RPMI8226 (cell line): ENCODE measurements at regions not wholly inside any gene's neighbourhood (a gene's known extent, or its start where the extent isn't known, plus 50 kb on each side); places are given as distances from the start of the nearest gene placed in this dataset.

ENCODE experiments used
- DNase-seq: peaks from one replicate; pipeline ENCODE4 v3.0.0-alpha.2; 2015

GRCh38 chr20:60529149-60529548 is 570.9 kb downstream of the CDH26 start:
- no peak for DNase-seq

DNA sequence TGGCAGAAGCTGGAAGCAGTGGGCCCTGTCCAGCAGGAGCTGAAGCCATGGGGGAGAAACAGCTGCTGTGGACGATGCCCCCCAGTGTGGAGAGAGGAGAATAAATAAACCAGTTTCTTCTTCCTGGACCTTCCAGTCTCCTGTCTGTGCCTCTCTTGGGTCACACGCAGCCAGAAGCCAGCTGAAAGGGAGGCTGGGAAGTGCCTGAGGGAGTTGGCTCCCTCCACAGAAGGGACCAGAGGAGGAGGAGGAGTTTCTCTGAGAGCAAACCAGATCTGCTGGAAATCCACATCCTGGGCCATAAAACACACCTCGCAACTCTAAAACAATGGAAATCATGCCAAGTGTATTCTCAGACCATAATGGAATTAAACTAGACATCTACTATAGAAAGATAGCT is 577.0 kb downstream of the CDH26 start:
- no peak for DNase-seq

DNA sequence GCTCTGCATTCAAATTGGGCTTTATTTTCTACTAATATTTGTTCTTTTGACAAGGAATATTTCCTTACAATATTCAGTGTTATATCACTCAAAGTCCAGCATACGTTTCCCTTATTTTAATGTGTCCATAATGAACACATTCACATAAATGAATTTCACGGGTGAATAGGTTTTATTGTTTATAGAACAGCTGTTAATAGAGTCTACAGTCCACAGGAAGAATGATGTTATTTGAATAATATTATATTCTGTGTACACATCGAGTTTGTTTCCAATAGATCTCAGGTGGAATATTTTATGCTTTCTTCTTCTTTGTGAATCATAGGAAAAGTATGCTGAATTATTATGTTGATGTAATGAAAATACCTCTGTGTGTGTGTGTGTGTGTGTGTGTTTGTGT is 582.4 kb downstream of the CDH26 start:
- DNase-seq = no peak

DNA sequence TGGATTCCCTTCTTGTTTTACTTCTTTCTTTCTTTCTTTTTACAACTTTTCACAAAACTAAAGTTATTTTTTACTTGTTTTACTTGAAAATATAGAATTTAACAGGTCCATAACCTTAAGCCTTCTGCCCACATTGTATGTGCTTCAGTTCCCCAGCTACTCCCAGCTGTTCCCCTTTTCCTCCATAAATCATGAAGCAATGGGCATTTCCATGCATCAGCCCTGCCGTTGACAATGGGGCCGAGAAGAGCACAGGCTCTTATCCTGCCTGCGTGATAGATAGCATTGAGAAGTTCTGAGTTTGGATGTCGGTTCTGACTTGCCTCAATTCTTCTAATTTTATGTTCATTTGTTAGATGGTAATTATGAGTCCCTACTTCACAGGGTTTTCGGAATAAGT is 583.8 kb downstream of the CDH26 start:
- DNase-seq = no peak

- DNase-seq = no peak
These were observed 585.4 kb downstream of the CDH26 start for GRCh38 chr20:60543598-60543997.

GRCh38 chr20:60553095-60553494 is 594.9 kb downstream of the CDH26 start:
- DNase-seq = no peak

DNA sequence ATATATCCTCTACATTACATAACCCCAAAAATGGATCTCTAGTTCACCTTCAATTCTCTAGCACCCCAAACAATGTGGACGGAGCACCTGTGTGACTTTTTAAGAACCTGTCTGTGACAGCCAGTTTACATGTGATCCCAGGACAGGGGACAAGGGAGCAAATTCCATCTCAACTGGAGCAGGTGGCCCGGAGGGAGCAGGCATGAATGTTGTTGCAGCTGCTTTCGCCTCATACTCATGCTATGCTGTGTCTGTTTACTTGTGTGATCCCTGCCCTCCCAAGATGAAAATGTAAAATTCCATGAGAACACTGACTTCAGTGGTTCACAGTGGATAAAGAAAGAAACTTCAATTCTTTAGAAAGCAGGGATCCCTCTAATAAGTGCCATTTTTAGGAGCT is 600.3 kb downstream of the CDH26 start:
- no peak for DNase-seq

- DNase-seq = peak; percentile 12
These were observed 601.2 kb downstream of the CDH26 start for GRCh38 chr20:60559462-60559861.

GRCh38 chr20:60561052-60561451 is 602.8 kb downstream of the CDH26 start:
- no peak for DNase-seq

- no peak for DNase-seq
These were observed 606.9 kb downstream of the CDH26 start for GRCh38 chr20:60565083-60565482.

DNA sequence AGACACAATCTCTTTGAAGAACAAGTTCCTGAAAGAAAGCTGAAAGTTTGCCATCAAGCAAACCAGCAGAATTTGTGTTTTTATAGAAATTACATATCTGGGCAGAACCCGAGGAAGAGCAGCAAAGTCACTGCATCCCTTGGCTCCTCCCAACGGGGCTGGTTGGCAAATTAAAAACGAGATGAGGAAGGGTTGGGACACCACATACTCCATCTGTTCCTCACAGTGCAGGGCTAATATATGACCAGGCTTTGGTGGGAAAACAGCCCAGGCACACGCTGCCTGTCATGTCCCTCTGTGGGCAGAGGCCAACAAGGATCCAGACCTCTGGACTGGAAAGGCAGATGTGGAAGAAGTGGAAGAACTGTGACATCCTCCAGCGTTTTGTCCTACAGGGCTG is 607.3 kb downstream of the CDH26 start:
- no peak for DNase-seq

DNA sequence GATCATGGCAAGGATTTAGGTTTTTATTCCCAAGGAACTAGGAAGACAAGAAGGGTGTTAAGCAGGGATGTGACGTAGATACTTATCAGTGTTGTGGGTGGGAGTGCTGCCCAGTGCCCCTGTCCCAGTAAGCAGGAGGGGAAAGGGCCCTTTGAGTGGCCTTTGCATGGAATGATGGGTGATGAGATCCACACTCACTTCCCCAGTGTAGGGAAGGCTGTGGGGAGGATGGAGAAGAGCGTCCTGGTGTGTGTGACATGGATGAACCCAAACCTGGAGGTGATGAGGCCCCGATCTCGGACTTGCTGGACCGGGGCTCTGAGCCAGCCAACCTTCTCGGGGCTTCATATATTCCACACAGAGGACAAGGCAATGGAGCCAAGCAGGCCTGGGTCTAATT is 610.9 kb downstream of the CDH26 start:
- DNase-seq = no peak

- no peak for DNase-seq
These were observed 612.5 kb downstream of the CDH26 start for GRCh38 chr20:60570481-60571277.

DNA sequence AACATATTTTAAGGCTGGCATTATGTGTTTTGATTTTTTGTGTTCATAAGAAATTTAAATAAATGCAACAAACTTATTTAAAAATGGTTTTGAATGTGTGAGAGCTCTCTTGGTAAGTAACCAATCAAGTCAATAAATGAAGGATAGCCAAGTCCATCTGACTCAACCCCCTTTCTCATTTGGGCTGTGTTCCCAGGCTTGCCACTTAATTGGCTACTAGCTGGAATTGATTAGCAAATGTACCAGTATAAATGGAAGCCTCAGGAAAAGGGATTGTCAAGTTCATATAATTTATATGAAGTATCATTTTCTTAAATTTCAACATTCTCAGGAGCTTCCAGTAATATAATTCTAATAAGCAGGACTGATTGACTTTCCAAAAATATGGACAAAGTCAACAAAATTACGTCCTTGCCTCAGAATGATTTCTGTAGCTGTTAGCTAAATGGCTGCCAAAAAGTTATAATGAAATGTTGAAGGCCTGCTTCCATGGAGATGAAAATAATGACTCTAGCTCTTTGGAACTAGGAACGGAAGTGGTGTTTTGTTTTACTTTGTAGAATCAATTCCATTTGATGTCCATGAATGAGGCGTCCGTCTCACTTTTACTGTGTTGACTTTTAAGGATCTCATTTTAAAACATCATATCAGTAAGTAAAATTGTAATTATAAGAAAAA is 614.9 kb downstream of the CDH26 start:
- no peak for DNase-seq

DNA sequence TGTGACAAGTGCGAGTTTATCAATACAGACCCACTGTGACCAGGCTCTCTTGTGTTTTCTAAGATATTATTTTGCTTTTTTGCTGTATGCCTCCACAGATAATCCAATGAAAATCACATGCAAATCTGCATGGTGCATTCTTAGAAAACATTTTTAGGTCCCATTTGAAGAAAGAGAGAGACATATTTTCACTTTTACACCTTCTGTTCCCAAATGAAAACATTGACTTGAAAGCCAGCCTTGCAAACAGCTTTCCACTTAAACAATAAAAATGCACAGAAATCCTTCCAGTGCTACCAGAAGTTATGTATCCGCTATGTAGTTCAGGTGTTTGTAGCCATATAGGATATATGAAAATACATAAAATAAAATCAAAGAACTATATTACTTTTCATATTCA is 618.0 kb downstream of the CDH26 start:
- no peak for DNase-seq

- no peak for DNase-seq
These were observed 621.8 kb downstream of the CDH26 start for GRCh38 chr20:60579941-60580515.

DNA sequence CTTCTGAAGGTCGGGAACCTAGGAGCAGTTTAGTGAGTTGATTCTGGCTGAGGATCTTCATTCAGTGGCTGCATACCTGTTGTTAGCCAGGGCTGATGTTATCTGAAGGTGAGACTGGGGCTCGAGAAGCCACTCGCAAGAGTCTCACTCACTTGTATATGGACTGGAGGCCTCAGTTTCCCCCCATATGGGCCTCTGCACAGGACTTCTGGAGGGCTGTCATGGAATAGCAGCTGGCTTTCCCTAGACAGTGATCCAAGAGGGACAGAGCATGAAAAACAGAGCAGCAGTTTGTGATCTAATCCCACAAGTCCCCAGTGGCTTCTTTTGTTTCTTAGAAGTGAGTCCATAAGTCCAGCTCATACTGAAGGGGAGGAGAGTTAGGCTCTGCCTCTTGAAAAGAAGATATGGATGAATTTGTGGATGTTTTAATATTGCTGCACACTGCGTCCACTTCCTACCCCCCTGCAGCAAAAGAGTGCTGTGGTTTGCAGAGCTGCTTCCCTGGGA is 623.4 kb downstream of the CDH26 start:
- no peak for DNase-seq

DNA sequence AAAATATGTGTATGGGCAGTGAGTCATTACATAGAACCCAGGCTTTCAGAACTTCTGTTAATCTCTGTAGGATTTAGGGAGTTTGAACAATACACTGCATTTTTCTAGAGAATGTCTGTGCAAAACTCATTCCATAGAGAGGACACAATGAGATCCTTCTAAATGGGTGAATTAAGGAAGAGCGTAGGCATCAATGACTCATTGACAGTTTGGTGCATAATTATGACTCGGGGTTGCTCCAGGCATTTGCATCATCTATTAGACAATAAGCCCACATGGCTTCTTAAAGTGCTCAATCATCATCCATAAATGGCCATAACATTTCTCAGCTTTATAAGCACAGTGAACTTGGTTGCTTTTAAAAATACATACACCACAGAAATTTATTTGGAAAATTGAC is 625.5 kb downstream of the CDH26 start:
- no peak for DNase-seq

DNA sequence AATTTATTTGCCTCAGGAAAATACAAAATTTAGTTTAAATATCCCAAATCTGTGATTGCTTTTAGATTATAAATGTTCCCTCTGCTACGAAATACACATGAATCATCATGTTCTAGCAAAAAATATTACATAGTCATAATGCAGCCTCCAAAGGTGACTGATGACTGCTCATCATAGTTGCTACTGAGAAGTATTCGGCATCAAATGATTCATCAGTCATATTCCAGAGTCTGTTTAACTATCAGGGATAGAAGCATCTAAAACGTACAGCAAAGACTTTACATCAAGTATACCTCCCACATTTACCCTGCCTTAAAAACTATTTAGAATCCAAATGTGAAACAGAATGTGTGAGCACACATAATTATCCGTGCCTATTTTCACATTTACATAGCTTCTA is 626.0 kb downstream of the CDH26 start:
- DNase-seq = no peak

DNA sequence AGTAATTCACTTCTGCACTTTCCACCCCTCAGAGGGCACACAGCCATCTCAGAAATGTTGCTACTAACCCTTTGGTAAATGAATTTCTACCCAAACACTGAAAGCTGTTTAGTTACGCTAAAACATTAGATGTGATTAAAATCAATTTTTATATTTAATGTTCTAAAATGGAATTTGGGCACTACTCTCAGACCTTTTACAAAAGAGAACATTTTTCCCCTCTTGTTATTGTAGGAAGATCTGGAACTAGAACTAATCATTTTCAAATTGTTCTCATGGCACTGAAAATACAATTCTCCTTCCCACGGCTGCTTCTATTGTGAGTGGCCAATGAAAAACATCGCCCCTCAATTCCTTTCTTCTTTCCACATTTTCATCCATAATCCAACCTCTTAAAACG is 627.4 kb downstream of the CDH26 start:
- DNase-seq = no peak

- DNase-seq = no peak
These were observed 628.2 kb downstream of the CDH26 start for GRCh38 chr20:60586269-60587050.

GRCh38 chr20:60587986-60588385 is 629.8 kb downstream of the CDH26 start:
- no peak for DNase-seq

DNA sequence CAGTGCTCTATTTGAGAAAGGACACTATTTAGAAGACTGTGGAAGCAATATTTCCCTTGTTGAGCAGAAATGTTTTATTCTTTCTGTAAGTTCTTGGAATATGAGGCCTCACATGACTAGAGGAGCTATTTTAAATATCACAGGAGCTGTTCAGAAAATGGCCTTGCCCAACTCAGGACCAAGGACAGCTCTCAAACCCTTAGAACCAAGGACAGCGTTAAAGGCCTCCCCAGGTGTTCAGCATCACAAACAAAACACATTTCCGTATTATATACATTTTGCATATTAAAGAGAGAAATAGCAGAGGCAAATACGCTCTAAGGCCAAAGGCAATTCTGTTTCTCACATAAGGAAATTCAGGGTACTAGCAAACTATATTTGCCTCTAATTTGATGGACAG is 631.4 kb downstream of the CDH26 start:
- DNase-seq = peak; percentile 17
